ENCODE measurements at regions not wholly inside any gene's neighbourhood (a gene's known extent, or its start where the extent isn't known, plus 50 kb on each side); places are given as distances from the start of the nearest gene placed in this dataset.

DNA sequence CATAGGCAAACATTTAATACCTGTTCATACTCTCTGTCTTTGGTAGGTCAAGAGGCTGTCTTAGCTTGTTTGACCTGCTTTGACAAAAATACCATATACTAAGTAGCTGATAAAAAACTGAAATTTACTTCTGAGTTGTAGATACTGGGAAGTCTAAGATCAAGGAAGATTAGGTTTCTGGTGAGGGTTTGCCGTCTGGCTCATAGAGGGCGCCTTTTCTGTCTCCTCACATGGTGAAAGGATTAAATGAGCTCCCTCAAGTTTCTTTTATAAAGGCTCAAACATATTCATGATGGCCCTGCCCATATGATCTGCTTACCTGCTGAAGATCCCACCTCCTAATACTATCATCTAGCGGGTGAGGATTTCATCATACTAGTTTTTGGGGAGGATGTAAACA is 1076.1 kb upstream of the NCAM2 start:
- Histone ChIP-seq H3K4me3 (replicated peaks; ENCODE audit: low read depth, low read length) (no peak overlapping the region), H3K36me3 (ENCODE audit: control insufficient read depth, insufficient read depth, low read length) (no peaks in the 10 kb centered on the region), H3K27me3 (replicated peaks; ENCODE audit: control insufficient read depth, insufficient read depth, low read length) (no peaks in the 10 kb centered on the region)
- TF ChIP-seq, protein P1, sequence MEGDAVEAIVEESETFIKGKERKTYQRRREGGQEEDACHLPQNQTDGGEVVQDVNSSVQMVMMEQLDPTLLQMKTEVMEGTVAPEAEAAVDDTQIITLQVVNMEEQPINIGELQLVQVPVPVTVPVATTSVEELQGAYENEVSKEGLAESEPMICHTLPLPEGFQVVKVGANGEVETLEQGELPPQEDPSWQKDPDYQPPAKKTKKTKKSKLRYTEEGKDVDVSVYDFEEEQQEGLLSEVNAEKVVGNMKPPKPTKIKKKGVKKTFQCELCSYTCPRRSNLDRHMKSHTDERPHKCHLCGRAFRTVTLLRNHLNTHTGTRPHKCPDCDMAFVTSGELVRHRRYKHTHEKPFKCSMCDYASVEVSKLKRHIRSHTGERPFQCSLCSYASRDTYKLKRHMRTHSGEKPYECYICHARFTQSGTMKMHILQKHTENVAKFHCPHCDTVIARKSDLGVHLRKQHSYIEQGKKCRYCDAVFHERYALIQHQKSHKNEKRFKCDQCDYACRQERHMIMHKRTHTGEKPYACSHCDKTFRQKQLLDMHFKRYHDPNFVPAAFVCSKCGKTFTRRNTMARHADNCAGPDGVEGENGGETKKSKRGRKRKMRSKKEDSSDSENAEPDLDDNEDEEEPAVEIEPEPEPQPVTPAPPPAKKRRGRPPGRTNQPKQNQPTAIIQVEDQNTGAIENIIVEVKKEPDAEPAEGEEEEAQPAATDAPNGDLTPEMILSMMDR (IDR thresholded peaks at IDR 0.05; ENCODE audit: insufficient read depth, low read length, poor library complexity, severe bottlenecking): no peak
- DNase-seq (ENCODE audit: extremely low read depth, insufficient read length): no peak

DNA sequence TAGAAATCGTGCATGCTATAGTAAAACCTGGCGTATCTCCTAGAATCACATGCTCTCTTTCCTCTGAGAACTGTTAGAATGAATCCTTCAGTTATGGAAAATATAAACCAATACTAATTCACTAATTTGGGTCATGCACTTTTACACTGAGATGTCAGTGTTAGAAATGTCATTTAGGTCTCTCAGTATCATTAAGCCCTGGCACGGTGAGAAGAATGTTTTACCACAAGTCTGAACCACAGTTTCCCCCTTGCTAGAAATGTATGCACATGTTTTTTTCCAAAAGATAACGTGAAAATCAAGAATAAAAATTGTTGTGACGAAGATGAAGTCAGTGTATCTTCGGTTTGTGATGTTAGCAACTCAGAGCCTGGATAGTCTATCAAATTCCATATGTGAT is 1062.7 kb upstream of the NCAM2 start:
- Histone ChIP-seq H3K36me3 (ENCODE audit: control insufficient read depth, insufficient read depth, low read length) (no peaks in the 10 kb centered on the region), H3K4me3 (replicated peaks; ENCODE audit: low read depth, low read length) (no peak overlapping the region), H3K27me3 (replicated peaks; ENCODE audit: control insufficient read depth, insufficient read depth, low read length) (no peaks in the 10 kb centered on the region)
- DNase-seq (ENCODE audit: extremely low read depth, insufficient read length): no peak
- TF ChIP-seq, protein P1 (IDR thresholded peaks at IDR 0.05; ENCODE audit: insufficient read depth, low read length, poor library complexity, severe bottlenecking): no peak

DNA sequence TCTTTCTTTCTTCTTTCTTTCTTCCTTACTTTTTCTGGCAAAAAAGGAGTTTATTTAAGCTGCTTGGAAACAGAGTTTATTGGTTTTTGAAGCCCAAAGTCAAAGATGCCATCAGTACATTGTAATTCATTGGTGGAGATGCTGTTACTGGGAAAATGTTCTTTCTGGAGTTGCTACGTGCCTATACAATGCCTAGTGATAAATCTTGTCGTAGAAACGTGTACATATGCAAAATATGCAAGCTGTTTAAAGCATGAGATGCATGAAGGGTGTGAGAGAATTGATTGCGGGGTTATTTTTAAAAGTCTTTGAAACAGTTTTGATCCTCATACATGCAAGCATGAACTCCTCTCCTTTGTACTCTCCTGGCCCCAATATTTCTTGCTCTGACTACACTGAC is 1060.6 kb upstream of the NCAM2 start:
- TF ChIP-seq, protein P1 (IDR thresholded peaks at IDR 0.05; ENCODE audit: insufficient read depth, low read length, poor library complexity, severe bottlenecking): no peak
- DNase-seq (ENCODE audit: extremely low read depth, insufficient read length): no peak
- Histone ChIP-seq H3K27me3 (replicated peaks; ENCODE audit: control insufficient read depth, insufficient read depth, low read length) (no peaks in the 10 kb centered on the region), H3K36me3 (ENCODE audit: control insufficient read depth, insufficient read depth, low read length) (no peaks in the 10 kb centered on the region), H3K4me3 (replicated peaks; ENCODE audit: low read depth, low read length) (no peak overlapping the region)

DNA sequence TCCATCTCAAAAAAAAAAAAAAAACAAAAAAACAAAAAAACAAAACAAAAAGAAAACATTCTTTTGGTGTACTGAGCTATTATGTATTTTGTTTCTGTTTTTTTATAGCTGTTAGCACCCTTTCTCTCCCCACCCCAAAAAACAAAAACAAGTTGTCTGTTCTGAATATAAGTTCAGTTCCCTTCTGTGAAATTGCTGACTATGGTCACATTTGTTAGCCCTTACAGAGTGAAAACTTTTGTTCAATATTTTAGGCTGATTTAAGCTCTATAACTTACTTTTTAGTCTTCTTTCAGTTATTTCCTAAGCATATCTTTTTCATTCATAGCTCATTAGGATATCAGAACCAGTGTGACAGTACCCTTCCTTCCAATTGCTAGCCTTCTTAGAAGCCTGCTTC is 1056.6 kb upstream of the NCAM2 start:
- H3K4me3 ChIP-seq (replicated peaks; ENCODE audit: low read depth, low read length): no peak overlapping the region
- DNase-seq (ENCODE audit: extremely low read depth, insufficient read length): no peak
- no peaks in the 10 kb centered on the region for H3K27me3 ChIP-seq (replicated peaks; ENCODE audit: control insufficient read depth, insufficient read depth, low read length)
- no peaks in the 10 kb centered on the region for H3K36me3 ChIP-seq (ENCODE audit: control insufficient read depth, insufficient read depth, low read length)
- TF ChIP-seq, protein P1 (IDR thresholded peaks at IDR 0.05; ENCODE audit: insufficient read depth, low read length, poor library complexity, severe bottlenecking): no peak

DNA sequence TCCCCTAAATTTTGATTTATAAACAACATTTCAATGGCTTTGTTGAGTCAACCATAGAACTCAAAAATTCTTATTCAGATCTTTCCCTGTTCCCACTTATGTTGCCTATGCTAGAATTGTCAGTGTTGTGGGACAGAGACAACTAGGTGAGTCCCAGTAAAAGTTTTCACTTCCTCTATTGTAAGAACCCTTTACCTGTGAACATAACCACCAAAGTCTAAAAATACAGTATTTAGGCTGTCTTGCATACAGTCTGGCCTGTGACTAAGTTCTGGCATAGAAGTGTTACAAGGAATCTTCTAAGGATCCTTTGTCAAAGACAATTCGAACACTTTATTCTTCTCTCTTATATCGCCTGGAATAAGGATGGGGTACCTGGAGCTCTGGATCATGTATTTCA is 1047.9 kb upstream of the NCAM2 start:
- no peak overlapping the region for H3K4me3 ChIP-seq (replicated peaks; ENCODE audit: low read depth, low read length)
- TF ChIP-seq, protein P1 (IDR thresholded peaks at IDR 0.05; ENCODE audit: insufficient read depth, low read length, poor library complexity, severe bottlenecking): no peak
- no peak for DNase-seq (ENCODE audit: extremely low read depth, insufficient read length)
- H3K27me3 ChIP-seq (replicated peaks; ENCODE audit: control insufficient read depth, insufficient read depth, low read length): no peaks in the 10 kb centered on the region
- H3K36me3 ChIP-seq (ENCODE audit: control insufficient read depth, insufficient read depth, low read length): no peaks in the 10 kb centered on the region

DNA sequence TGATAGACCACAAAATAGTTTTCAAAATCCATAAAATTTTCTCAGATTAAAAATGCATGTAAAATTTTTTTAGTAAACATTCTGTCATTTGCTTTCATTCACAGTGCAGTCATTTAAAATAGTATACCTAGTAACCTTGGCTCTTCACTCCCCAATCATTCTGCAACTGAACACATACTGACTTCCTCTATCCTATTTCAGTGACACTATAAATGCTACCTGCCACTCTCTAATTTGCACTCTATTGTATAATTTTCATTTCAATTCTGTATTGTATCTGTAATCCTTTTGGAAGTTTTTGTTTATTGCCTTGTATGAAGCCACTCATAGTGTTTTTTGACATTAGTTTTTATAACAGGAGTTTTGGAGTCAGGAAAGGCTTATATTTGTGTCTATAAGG is 1029.1 kb upstream of the NCAM2 start:
- no peak for DNase-seq (ENCODE audit: extremely low read depth, insufficient read length)
- Histone ChIP-seq H3K27me3 (replicated peaks; ENCODE audit: control insufficient read depth, insufficient read depth, low read length) (no peaks in the 10 kb centered on the region), H3K36me3 (ENCODE audit: control insufficient read depth, insufficient read depth, low read length) (no peaks in the 10 kb centered on the region), H3K4me3 (replicated peaks; ENCODE audit: low read depth, low read length) (no peak overlapping the region)
- TF ChIP-seq, protein P1 (IDR thresholded peaks at IDR 0.05; ENCODE audit: insufficient read depth, low read length, poor library complexity, severe bottlenecking): no peak

All from GM06990 (cell line).